GM19397 (cell line): ENCODE measurements at regions not wholly inside any gene's neighbourhood (a gene's known extent, or its start where the extent isn't known, plus 50 kb on each side); places are given as distances from the start of the nearest gene placed in this dataset.
"Not testable (repeated sequence)": the region's sequence is repeated elsewhere in the genome, so short reads cannot be mapped to it uniquely, and the experiment has no call there.

Source experiments
- ATAC-seq: cut with Tn5 transposase; IDR thresholded peaks from one replicate; pipeline ENCODE4 v1.9.1; 2021; ENCODE audit warnings: mild to moderate bottlenecking, moderate library complexity; ENCODE audit not compliant: unreplicated experiment

GRCh38 chr1:166304131-166304530, 137.3 kb upstream of the FAM78B start:
- no peak for ATAC-seq

DNA sequence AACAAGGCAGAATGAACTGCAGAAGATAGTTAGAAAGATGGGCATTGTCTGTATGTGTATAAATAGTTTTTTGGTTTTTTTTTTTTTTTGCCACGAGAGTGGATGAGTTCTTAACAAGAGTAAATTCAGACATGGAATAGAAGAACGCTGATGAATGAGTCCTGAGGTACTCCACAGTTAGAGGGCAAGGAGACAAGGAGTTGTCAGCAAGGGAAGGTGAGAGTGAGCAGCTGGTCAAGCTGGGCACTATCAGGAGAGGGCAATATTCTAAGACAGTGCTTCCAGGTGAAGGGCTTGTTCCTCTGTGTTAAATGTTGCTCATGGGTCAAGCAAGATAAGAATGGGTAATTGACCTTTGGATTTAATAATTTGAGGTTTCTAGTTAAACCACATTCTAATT, 138.6 kb upstream of the FAM78B start:
- no peak for ATAC-seq

GRCh38 chr1:166307261-166308188, 140.7 kb upstream of the FAM78B start:
- no peak for ATAC-seq

- ATAC-seq, result not testable (repeated sequence)
Observed at GRCh38 chr1:166316306-166316705, 149.5 kb upstream of the FAM78B start.

GRCh38 chr1:166322470-166322869, 155.7 kb upstream of the FAM78B start:
- ATAC-seq, result no peak

GRCh38 chr1:166327886-166328285, 161.1 kb upstream of the FAM78B start:
- no peak for ATAC-seq

GRCh38 chr1:166328956-166329355, 162.2 kb upstream of the FAM78B start:
- no peak for ATAC-seq

GRCh38 chr1:166330096-166330495, 163.3 kb upstream of the FAM78B start:
- ATAC-seq, result no peak

DNA sequence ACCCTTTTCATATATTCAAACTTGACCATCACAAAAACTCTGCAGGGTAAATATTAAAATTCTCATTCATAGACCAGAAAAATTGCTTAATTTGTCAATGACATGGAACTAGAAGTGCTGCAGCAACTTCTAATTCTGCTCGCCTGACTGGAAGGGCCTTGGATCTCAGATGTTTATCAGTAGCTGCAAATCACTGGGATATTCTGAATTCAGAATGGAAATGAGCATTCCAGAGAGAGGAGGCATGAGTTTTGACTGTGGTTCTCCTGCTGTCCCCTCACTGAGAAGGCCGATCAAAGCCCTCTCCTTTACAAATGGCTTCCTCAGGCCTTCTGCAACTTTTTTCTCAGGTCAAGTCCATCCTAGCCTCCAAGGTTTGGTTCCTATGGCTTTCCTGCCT, 171.3 kb upstream of the FAM78B start:
- no peak for ATAC-seq

DNA sequence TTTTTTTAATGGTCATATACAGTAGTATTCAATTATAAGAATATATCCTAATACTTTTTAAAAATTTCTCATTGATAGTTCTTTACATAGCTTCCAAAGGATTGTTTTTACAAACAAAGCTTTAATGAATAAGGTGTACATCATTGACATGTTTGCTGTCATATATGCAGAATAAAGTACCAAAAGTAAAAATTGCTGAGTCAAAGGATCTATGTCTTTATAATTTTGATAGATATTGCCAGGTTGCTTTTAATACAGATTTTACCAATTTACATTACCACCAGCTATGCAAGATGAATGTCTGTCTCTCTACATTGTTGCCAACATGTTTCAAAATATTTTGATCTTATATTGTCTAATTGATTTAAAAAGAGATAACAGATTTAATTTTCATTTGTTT, 173.9 kb upstream of the FAM78B start:
- no peak for ATAC-seq

GRCh38 chr1:166343276-166343675, 176.5 kb upstream of the FAM78B start:
- no peak for ATAC-seq

DNA sequence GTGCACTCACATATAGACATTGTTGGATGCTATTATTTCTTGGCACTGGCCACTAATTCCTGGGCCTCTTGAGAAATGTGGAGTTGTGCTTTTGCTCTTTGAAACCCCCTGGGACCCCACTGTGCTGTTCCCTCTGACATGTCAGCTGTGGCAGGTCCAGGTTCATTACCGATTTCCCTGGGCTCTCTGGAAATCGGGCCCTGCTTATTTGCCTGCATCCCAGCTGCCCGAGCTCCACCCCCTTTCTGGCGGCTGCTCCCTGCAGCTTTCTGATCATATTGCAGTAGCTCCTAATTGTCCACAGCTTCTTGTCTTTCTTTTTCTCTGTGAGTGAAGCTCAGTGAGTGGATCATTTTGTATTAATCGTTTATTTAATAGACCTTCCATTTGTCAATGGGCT, 183.7 kb upstream of the FAM78B start:
- no peak for ATAC-seq

GRCh38 chr1:166351676-166352075, 184.9 kb upstream of the FAM78B start:
- ATAC-seq, result no peak

- no peak for ATAC-seq
Observed at GRCh38 chr1:166353213-166353612, 186.4 kb upstream of the FAM78B start.

DNA sequence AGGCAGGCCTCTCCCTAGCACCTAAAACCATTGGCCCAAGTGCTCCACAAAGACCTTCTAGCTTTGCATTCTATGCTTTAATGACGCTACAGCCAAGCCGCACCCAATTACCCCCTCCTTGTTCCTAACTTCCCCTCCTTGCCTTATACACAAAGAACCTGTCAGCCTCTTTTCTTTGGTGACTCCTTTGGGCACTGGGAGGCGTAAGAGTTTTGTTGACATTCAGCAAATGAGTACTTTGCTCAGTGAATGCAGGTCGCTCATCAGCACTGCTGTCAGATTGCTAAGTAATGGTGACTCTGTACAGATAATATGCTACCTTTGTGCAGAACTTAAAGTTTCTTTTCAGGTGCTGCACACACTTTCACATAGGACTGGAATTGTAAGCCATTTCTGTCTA, 187.6 kb upstream of the FAM78B start:
- no peak for ATAC-seq

DNA sequence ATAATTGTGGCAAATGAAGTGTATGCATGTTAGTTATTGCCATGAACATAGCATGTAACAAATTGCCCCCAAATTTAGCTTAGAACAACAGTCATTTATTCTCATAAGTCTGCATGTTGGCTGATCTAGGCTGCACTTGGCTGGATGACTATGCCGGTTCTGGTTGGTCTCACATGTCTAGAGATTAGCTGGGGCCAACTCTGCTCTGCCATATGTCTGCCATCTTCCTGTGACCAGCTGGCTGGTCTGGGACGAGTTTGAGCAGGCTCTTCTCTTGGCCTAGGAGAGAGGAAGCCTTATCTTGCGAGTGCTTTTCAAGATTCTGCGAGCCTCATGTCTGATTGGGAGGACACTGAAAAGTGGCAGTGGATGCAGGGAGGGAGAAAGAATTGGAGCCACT, 198.3 kb upstream of the FAM78B start:
- no peak for ATAC-seq

DNA sequence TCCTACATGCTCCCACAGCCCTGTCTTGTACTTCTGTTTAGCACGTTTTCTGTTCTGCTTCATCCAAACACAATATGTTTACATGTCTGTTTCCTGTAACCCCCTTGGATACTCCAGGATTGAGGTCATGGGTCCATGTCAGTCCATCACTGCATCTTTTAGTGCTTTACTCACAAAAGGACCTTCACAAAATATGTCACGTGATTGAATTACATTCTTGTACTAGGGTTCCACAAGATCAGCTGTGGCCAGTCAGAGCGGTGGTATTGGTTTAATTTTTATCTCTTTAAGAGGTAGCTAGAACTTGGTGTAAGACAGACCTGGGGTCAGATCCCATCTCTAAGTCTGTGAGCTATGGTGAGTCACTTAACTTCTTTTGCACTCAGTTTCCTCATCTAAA, 201.2 kb upstream of the FAM78B start:
- ATAC-seq, result no peak

GRCh38 chr1:166377896-166378295, 211.1 kb upstream of the FAM78B start:
- ATAC-seq, result no peak

GRCh38 chr1:166378805-166379204, 212.0 kb upstream of the FAM78B start:
- no peak for ATAC-seq

DNA sequence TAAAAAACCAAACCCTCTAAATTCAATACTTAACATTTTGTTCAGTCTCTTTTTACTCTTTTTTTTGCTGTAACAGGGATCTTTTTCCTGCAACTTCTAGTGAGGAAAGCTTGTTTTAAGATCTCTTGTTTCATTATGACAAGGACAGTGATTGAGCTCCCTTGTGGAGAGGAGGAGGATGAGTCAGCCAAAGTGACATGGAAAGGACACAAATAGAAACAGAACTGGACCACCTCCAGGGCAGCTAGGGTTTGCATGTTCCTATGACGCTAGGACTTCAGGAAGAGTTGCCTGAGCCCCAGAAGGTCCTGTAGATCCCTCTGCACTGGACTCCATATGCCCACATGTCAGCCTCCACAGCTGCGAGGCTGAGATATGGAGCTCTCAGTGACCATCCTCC, 212.6 kb upstream of the FAM78B start:
- ATAC-seq, result no peak

- no peak for ATAC-seq
Observed at GRCh38 chr1:166383137-166383536, 216.3 kb upstream of the FAM78B start.

DNA sequence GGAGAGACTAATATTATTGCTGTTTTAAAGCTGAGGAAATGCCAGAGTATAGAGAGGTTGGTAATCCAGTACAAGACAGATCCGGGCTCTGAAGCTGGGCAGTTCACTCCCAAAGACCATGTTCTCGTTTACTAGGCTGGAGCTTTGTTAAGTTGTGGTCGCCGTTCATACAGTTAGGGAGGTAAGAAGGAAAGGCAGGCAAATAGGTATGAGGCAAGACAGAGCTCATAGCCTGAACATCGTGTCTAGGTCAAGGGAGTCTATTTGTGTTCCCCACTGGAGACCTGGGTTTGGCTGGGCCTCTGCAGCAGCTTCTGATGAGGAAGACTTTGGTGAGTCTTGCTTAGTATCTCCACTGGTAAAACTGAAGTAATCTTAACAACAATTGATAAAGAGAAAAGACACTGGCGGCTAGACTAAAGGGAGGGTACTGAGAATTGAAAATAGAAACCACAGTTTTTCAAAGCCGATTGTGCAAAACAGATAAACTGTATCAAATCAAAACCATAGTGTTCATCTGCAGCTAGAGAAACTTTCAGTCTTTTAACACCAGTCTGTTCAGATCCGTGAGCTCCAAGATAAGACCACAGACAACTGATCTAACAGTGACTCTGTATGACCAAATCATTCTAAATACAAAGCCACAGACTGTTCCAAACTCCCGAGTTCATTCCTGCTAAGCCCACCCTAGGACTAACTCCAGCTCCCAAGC, 217.0 kb upstream of the FAM78B start:
- ATAC-seq, result no peak
